ENCODE measurements at regions not wholly inside any gene's neighbourhood (a gene's known extent, or its start where the extent isn't known, plus 50 kb on each side); places are given as distances from the start of the nearest gene placed in this dataset.

DNA sequence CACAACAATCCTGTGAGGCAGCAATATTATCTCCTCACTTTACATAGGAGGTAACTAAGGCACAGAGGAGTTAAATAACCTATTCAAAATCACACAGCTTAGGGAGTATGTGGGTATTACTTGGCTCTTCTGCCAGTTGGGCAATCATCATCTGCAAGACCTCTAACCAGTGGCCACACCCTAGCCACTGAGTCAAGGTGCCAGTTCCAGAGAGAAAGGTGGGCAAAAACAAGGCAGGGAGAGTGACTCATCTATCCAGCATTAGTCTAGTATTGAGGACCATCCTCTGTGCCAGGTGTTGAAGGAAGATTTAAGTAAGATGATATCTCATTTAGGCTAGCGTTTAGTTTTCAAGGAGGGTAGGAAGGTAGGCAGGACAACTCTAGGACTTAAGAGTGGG lies 113.9 kb upstream of the EOLA2 start:
- no peak for DNase-seq (ENCODE audit: low read depth in 1 of 2, low spot score in 1 of 2)
- no peak for TF ChIP-seq SPI1 (IDR thresholded peaks at IDR 0.05; ENCODE audit: borderline replicate concordance, low read depth)
- TF ChIP-seq POLR2AphosphoS5 (IDR thresholded peaks at IDR 0.05; ENCODE audit: low read depth): no peak
- TF ChIP-seq, protein P1, sequence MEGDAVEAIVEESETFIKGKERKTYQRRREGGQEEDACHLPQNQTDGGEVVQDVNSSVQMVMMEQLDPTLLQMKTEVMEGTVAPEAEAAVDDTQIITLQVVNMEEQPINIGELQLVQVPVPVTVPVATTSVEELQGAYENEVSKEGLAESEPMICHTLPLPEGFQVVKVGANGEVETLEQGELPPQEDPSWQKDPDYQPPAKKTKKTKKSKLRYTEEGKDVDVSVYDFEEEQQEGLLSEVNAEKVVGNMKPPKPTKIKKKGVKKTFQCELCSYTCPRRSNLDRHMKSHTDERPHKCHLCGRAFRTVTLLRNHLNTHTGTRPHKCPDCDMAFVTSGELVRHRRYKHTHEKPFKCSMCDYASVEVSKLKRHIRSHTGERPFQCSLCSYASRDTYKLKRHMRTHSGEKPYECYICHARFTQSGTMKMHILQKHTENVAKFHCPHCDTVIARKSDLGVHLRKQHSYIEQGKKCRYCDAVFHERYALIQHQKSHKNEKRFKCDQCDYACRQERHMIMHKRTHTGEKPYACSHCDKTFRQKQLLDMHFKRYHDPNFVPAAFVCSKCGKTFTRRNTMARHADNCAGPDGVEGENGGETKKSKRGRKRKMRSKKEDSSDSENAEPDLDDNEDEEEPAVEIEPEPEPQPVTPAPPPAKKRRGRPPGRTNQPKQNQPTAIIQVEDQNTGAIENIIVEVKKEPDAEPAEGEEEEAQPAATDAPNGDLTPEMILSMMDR (IDR thresholded peaks at IDR 0.05; ENCODE audit: insufficient read depth, low read length): no peak
- no peak for TF ChIP-seq GABPA (IDR thresholded peaks at IDR 0.05; ENCODE audit: low read depth)
- TF ChIP-seq, protein P2, sequence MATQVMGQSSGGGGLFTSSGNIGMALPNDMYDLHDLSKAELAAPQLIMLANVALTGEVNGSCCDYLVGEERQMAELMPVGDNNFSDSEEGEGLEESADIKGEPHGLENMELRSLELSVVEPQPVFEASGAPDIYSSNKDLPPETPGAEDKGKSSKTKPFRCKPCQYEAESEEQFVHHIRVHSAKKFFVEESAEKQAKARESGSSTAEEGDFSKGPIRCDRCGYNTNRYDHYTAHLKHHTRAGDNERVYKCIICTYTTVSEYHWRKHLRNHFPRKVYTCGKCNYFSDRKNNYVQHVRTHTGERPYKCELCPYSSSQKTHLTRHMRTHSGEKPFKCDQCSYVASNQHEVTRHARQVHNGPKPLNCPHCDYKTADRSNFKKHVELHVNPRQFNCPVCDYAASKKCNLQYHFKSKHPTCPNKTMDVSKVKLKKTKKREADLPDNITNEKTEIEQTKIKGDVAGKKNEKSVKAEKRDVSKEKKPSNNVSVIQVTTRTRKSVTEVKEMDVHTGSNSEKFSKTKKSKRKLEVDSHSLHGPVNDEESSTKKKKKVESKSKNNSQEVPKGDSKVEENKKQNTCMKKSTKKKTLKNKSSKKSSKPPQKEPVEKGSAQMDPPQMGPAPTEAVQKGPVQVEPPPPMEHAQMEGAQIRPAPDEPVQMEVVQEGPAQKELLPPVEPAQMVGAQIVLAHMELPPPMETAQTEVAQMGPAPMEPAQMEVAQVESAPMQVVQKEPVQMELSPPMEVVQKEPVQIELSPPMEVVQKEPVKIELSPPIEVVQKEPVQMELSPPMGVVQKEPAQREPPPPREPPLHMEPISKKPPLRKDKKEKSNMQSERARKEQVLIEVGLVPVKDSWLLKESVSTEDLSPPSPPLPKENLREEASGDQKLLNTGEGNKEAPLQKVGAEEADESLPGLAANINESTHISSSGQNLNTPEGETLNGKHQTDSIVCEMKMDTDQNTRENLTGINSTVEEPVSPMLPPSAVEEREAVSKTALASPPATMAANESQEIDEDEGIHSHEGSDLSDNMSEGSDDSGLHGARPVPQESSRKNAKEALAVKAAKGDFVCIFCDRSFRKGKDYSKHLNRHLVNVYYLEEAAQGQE (IDR thresholded peaks at IDR 0.05; ENCODE audit: insufficient replicate concordance, low read depth): no peak
- Histone ChIP-seq H3K27ac (replicated peaks) (no peak overlapping the region), H3K27me3 (ENCODE audit: insufficient read depth, poor library complexity, severe bottlenecking) (no peaks in the 10 kb centered on the region), H3K4me3 (replicated peaks; ENCODE audit: insufficient read depth, low read length) (no peak overlapping the region)

- no peak overlapping the region for H3K4me3 ChIP-seq (replicated peaks; ENCODE audit: insufficient read depth, low read length)
- no peak overlapping the region for H3K27ac ChIP-seq (replicated peaks)
- no peak for DNase-seq (ENCODE audit: low read depth in 1 of 2, low spot score in 1 of 2)
- peaks cover 3% of the 10 kb centered on the region for H3K27me3 ChIP-seq (ENCODE audit: insufficient read depth, poor library complexity, severe bottlenecking)
- no peak for TF ChIP-seq SPI1 (IDR thresholded peaks at IDR 0.05; ENCODE audit: borderline replicate concordance, low read depth)
- TF ChIP-seq POLR2AphosphoS5 (IDR thresholded peaks at IDR 0.05; ENCODE audit: low read depth): no peak
- TF ChIP-seq, protein P1 (IDR thresholded peaks at IDR 0.05; ENCODE audit: insufficient read depth, low read length): no peak
- no peak for TF ChIP-seq GABPA (IDR thresholded peaks at IDR 0.05; ENCODE audit: low read depth)
- TF ChIP-seq, protein P2 (IDR thresholded peaks at IDR 0.05; ENCODE audit: insufficient replicate concordance, low read depth): no peak
Measured at GRCh38 chrX:150058728-150059127, 120.4 kb upstream of the EOLA2 start.

DNA sequence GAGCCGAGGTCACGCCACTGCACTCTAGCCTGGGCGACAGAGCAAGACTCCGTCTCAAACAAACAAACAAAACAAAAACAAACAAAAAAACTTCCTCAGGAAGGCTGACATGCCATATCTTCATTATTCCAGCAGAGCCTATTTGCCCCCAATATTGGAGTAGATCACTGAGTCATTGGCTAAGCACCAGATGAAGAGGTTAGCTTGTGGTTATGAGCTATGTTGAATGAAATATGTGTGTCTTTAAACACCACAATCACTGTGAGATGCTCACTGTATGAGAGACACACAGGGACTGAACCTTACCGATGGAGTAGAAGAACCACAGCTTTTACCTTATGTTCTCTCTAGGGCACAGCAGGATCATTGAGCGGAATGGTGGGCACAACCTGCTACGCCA lies 122.1 kb upstream of the EOLA2 start:
- Histone ChIP-seq H3K4me3 (replicated peaks; ENCODE audit: insufficient read depth, low read length) (no peak overlapping the region), H3K27ac (replicated peaks) (no peak overlapping the region), H3K27me3 (ENCODE audit: insufficient read depth, poor library complexity, severe bottlenecking) (peaks cover 3% of the 10 kb centered on the region)
- no peak for TF ChIP-seq SPI1 (IDR thresholded peaks at IDR 0.05; ENCODE audit: borderline replicate concordance, low read depth)
- TF ChIP-seq GABPA (IDR thresholded peaks at IDR 0.05; ENCODE audit: low read depth): no peak
- TF ChIP-seq, protein P1 (IDR thresholded peaks at IDR 0.05; ENCODE audit: insufficient read depth, low read length): no peak
- TF ChIP-seq, protein P2 (IDR thresholded peaks at IDR 0.05; ENCODE audit: insufficient replicate concordance, low read depth): no peak
- no peak for TF ChIP-seq POLR2AphosphoS5 (IDR thresholded peaks at IDR 0.05; ENCODE audit: low read depth)
- DNase-seq (ENCODE audit: low read depth in 1 of 2, low spot score in 1 of 2): no peak
